NT2/D1 (cell line): ENCODE measurements at regions not wholly inside any gene's neighbourhood (a gene's known extent, or its start where the extent isn't known, plus 50 kb on each side); places are given as distances from the start of the nearest gene placed in this dataset.

Source experiments
- SUZ12 ChIP-seq: IDR thresholded peaks from 2 replicates; pipeline ENCODE4 v1.6.1; 2011; ENCODE audit not compliant: insufficient read length, insufficient read depth; ENCODE audit errors: extremely low read depth
- YY1 ChIP-seq: IDR thresholded peaks from 2 replicates; pipeline ENCODE4 v1.6.1; 2011; ENCODE audit not compliant: insufficient read length, insufficient read depth
- ZNF274 ChIP-seq: IDR thresholded peaks from 2 replicates; pipeline ENCODE4 v1.6.1; 2011; ENCODE audit warnings: mild to moderate bottlenecking, low read depth, low read length

- TF ChIP-seq YY1 (no peak), ZNF274 (no peak), SUZ12 (no peak)
Observed at GRCh38 chr6:44722736-44723135, 335.2 kb downstream of the CDC5L start.
